ENCODE measurements at regions not wholly inside any gene's neighbourhood (a gene's known extent, or its start where the extent isn't known, plus 50 kb on each side); places are given as distances from the start of the nearest gene placed in this dataset.

DNA sequence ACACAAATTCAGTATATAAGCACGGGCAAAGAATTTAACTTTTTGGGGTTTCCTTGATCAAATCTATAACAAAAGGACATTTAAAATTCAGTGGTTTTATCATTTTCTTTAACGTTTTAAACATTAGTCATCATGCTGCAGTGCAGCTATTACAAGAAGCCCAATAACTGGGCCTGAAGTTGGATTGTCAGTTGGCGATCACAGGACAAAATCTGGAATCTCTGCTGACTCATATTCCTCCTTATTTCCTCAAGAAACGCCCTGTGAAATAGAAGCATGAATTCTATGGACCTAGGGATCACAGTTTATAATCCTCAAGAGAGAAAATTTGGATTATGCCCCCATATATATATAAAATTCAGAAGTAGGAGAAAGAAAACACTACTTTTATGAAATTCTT, 971.6 kb upstream of the MIR17HG start (continued):
- TF ChIP-seq HMGXB4 (CRISPR knock-in tag; IDR thresholded peaks at IDR 0.05; ENCODE audit: borderline replicate concordance) = no peak
- TF ChIP-seq RFX5 (IDR thresholded peaks at IDR 0.05) = no peak
- TF ChIP-seq CBX2 (IDR thresholded peaks at IDR 0.05; ENCODE audit: borderline replicate concordance, low read depth) = no peak
- TF ChIP-seq ZC3H11A (IDR thresholded peaks at IDR 0.05) = no peak
- no peak for TF ChIP-seq HDAC2 (IDR thresholded peaks at IDR 0.05)
- no peak for TF ChIP-seq JUN (IDR thresholded peaks at IDR 0.05)
- TF ChIP-seq, protein P1, sequence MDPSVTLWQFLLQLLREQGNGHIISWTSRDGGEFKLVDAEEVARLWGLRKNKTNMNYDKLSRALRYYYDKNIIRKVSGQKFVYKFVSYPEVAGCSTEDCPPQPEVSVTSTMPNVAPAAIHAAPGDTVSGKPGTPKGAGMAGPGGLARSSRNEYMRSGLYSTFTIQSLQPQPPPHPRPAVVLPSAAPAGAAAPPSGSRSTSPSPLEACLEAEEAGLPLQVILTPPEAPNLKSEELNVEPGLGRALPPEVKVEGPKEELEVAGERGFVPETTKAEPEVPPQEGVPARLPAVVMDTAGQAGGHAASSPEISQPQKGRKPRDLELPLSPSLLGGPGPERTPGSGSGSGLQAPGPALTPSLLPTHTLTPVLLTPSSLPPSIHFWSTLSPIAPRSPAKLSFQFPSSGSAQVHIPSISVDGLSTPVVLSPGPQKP (IDR thresholded peaks at IDR 0.05; ENCODE audit: low read depth, low read length) = no peak

GRCh38 chr13:90382425-90382824, 965.1 kb upstream of the MIR17HG start:
- Histone ChIP-seq H3K9me3 (no peaks in the 10 kb centered on the region), H3K4me3 (no peak overlapping the region), H3K4me2 (no peak overlapping the region), H3K4me1 (no peaks in the 10 kb centered on the region), H3K27ac (no peak overlapping the region)
- CTCF ChIA-PET = no interaction called here
- POLR2A ChIA-PET = no interaction called here
- TF ChIP-seq ZSCAN20 (CRISPR knock-in tag; IDR thresholded peaks at IDR 0.05) (no peak), FOSB (CRISPR knock-in tag; IDR thresholded peaks at IDR 0.05) (no peak), RFX5 (IDR thresholded peaks at IDR 0.05) (no peak), MAZ (IDR thresholded peaks at IDR 0.05; ENCODE audit: borderline replicate concordance, low read depth, low read length) (no peak), EHMT2 (IDR thresholded peaks at IDR 0.05; ENCODE audit: low read depth) (no peak), JUNB (IDR thresholded peaks at IDR 0.05) (no peak), MAX (IDR thresholded peaks at IDR 0.05) (no peak), FOXS1 (CRISPR knock-in tag; IDR thresholded peaks at IDR 0.05) (no peak), HDAC2 (IDR thresholded peaks at IDR 0.05) (no peak), KDM5A (IDR thresholded peaks at IDR 0.05) (no peak), HOXB13 (CRISPR knock-in tag; IDR thresholded peaks at IDR 0.05; ENCODE audit: low read depth) (no peak), CBX2 (IDR thresholded peaks at IDR 0.05; ENCODE audit: borderline replicate concordance, low read depth) (no peak), HEYL (CRISPR knock-in tag; IDR thresholded peaks at IDR 0.05) (no peak), RARB (CRISPR knock-in tag; IDR thresholded peaks at IDR 0.05) (no peak)
- TF ChIP-seq, protein P2, sequence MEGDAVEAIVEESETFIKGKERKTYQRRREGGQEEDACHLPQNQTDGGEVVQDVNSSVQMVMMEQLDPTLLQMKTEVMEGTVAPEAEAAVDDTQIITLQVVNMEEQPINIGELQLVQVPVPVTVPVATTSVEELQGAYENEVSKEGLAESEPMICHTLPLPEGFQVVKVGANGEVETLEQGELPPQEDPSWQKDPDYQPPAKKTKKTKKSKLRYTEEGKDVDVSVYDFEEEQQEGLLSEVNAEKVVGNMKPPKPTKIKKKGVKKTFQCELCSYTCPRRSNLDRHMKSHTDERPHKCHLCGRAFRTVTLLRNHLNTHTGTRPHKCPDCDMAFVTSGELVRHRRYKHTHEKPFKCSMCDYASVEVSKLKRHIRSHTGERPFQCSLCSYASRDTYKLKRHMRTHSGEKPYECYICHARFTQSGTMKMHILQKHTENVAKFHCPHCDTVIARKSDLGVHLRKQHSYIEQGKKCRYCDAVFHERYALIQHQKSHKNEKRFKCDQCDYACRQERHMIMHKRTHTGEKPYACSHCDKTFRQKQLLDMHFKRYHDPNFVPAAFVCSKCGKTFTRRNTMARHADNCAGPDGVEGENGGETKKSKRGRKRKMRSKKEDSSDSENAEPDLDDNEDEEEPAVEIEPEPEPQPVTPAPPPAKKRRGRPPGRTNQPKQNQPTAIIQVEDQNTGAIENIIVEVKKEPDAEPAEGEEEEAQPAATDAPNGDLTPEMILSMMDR (IDR thresholded peaks at IDR 0.05) = no peak
- no peak for ATAC-seq
- no peak for DNase-seq (ENCODE audit: low read depth in 1 of 2, low spot score in 1 of 2)
- FAIRE-seq = no peak
- 59% methylated on average over 1 of the region's 1 CpG for WGBS (ENCODE audit: missing lambda C conversion rate)

DNA sequence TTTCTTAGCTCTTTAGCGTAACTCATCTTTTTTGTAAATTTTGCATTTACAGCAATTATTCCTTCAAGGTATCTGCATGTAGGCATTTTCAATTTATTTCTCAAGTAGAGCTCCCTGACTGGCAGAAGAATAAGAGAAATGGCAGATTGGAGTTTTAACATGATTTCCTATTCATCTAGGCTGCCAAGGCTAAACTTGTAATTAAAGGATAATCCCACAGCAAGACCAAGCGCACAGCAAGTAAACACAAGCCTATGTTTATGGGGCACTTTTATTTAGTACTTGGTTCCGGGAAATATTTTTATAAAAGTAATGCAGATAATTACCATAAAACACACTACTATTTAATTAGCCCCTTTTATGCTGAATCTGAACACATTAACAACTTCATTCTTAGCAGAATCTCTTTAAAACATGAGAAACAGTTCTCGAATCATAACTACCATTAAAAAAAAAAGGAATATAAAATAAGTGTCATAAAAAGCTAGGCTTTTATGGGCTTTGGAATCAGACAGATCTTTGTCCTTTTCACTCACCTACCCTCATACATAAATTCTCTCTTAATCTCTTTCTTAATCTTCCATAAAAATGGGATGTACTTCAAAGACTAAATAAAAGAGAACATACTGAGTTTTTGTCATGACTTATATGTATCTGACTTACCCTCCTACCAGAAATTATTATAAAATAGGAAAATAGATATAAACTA, 961.6 kb upstream of the MIR17HG start:
- DNase-seq (ENCODE audit: low read depth in 1 of 2, low spot score in 1 of 2) (no peak), FAIRE-seq (no peak), ATAC-seq (no peak)
- H3K4me2 ChIP-seq = no peak overlapping the region
- no peak overlapping the region for H3K4me3 ChIP-seq
- POLR2A ChIA-PET = no interaction called here
- CTCF ChIA-PET = no interaction called here
- H3K4me1 ChIP-seq = no peaks in the 10 kb centered on the region
- no peak overlapping the region for H3K27ac ChIP-seq
- 84% methylated on average over 4 of the region's 4 CpGs for WGBS (ENCODE audit: missing lambda C conversion rate)
- no peaks in the 10 kb centered on the region for H3K9me3 ChIP-seq
- no peak for TF ChIP-seq FOSL2 (IDR thresholded peaks at IDR 0.05)
- no peak for TF ChIP-seq FOSL2 (CRISPR knock-in tag; IDR thresholded peaks at IDR 0.05)
- no peak for TF ChIP-seq CBX2 (IDR thresholded peaks at IDR 0.05; ENCODE audit: borderline replicate concordance, low read depth)
- TF ChIP-seq MAZ (IDR thresholded peaks at IDR 0.05; ENCODE audit: borderline replicate concordance, low read depth, low read length) = no peak
- TF ChIP-seq RAD21 (conservative IDR thresholded peaks at IDR 0.05 in 1 of 2, IDR thresholded peaks at IDR 0.05 in 1 of 2) = no peak
- no peak for TF ChIP-seq REST (IDR thresholded peaks at IDR 0.05)
- no peak for TF ChIP-seq HEYL (CRISPR knock-in tag; IDR thresholded peaks at IDR 0.05)
- no peak for TF ChIP-seq TFCP2L1 (CRISPR knock-in tag; IDR thresholded peaks at IDR 0.05)
- TF ChIP-seq ZSCAN20 (CRISPR knock-in tag; IDR thresholded peaks at IDR 0.05) = no peak
- TF ChIP-seq NFE2L2 (conservative IDR thresholded peaks at IDR 0.05; ENCODE audit: low read length) = no peak
- TF ChIP-seq ESRRA (IDR thresholded peaks at IDR 0.05; ENCODE audit: borderline replicate concordance, low read length) = no peak
- no peak for TF ChIP-seq HOXB13 (CRISPR knock-in tag; IDR thresholded peaks at IDR 0.05; ENCODE audit: low read depth)
- no peak for TF ChIP-seq PHF8 (IDR thresholded peaks at IDR 0.05; ENCODE audit: borderline replicate concordance, low read depth)
